ENCODE measurements at regions not wholly inside any gene's neighbourhood (a gene's known extent, or its start where the extent isn't known, plus 50 kb on each side); places are given as distances from the start of the nearest gene placed in this dataset.
"Not testable (repeated sequence)": the region's sequence is repeated elsewhere in the genome, so short reads cannot be mapped to it uniquely, and the experiment has no call there.

- in situ Hi-C loops (cut with MboI; ENCODE audit: low pct_unique_long_range_greater_than_20kb, low sequenced_read_pairs), result no loop called here
- no peak for DNase-seq
These were observed 170.5 kb downstream of the CDC14C start for GRCh38 chr7:49094866-49095265.

- no peak for DNase-seq
- in situ Hi-C loops (cut with MboI; ENCODE audit: low pct_unique_long_range_greater_than_20kb, low sequenced_read_pairs), result no loop called here
These were observed 175.4 kb downstream of the CDC14C start for GRCh38 chr7:49099587-49100326.

DNA sequence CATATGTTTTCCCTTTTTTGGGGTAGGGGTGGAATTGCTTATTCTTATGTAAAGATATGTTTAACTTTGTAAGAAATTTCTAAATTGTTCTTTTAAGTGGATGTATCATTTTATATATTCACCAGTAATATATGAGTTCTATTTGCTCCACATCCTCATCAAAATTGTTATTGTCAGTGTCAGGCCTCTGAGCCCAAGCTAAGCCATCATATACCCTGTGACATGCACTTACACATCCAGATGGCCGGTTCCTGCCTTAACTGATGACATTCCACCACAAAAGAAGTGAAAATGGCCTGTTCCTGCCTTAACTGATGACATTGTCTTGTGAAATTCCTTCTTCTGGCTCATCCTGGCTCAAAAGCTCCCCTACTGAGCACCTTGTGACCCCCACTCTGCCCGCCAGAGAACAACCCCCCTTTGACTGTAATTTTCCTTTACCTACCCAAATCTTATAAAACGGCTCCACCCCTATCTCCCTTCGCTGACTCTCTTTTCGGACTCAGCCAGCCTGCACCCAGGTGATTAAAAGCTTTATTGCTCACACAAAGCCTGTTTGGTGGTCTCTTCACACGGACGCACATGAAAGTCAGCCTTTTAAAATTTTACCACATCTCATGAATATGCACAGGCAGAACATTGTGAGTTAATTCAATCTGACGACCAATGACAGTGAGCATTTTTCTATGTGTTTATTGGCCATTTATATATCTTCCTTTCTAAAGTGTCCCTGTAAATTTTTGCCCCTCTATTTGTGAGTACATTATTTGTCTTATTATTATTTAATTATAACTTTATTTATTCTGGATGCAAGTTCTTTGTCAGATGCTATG is 176.8 kb downstream of the CDC14C start:
- DNase-seq; in situ Hi-C loops (cut with MboI; ENCODE audit: low pct_unique_long_range_greater_than_20kb, low sequenced_read_pairs): not testable (repeated sequence)

GRCh38 chr7:49102411-49102810 is 178.1 kb downstream of the CDC14C start:
- no peak for DNase-seq
- in situ Hi-C loops (cut with MboI; ENCODE audit: low pct_unique_long_range_greater_than_20kb, low sequenced_read_pairs), result no loop called here

- in situ Hi-C loops (cut with MboI; ENCODE audit: low pct_unique_long_range_greater_than_20kb, low sequenced_read_pairs), result no loop called here
- DNase-seq, result no peak
These were observed 187.4 kb downstream of the CDC14C start for GRCh38 chr7:49111706-49112105.

GRCh38 chr7:49112222-49112621 is 187.9 kb downstream of the CDC14C start:
- DNase-seq, result no peak
- in situ Hi-C loops (cut with MboI; ENCODE audit: low pct_unique_long_range_greater_than_20kb, low sequenced_read_pairs), result no loop called here

DNA sequence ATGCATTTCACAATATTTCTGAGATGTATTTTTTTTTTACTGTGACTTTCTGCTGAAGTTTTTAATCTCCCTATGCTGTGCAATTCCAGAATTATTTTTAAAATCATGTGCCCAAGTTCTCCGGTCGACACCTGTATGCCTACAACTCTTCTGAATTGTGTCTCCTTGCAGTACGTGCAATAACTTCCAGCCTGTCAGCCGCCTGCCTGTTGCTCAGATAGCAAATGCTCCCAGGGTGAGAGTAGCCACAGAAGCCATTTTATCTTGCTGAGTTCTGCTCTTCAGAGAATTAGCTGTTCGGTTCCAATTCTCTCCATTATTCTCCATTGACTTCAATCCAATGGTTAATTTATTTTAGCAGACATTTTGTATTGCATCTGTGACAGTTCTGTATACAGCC is 188.3 kb downstream of the CDC14C start:
- in situ Hi-C loops (cut with MboI; ENCODE audit: low pct_unique_long_range_greater_than_20kb, low sequenced_read_pairs), result no loop called here
- DNase-seq, result no peak

DNA sequence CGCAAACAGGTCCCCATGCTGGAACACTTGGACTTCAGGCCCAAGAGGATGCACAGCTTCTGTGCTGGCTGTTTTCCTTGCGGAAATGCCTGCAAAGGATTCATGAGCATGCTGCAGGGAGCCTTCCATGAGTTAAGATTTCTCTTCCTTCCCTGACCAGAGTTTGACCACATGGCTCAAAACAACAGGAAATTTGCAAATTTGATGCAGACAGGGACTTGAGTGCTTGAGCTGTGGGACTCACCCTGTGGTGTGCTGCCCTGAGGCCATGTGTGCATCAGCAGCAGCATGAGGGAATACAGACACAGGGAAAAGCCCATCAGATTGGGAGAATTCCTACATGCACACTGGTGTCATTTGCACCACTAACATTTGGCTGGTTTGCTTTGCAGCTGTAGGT is 195.4 kb downstream of the CDC14C start:
- DNase-seq, result no peak
- in situ Hi-C loops (cut with MboI; ENCODE audit: low pct_unique_long_range_greater_than_20kb, low sequenced_read_pairs), result no loop called here

- in situ Hi-C loops (cut with MboI; ENCODE audit: low pct_unique_long_range_greater_than_20kb, low sequenced_read_pairs), result no loop called here
- DNase-seq, result no peak
These were observed 200.9 kb downstream of the CDC14C start for GRCh38 chr7:49125246-49125645.

DNA sequence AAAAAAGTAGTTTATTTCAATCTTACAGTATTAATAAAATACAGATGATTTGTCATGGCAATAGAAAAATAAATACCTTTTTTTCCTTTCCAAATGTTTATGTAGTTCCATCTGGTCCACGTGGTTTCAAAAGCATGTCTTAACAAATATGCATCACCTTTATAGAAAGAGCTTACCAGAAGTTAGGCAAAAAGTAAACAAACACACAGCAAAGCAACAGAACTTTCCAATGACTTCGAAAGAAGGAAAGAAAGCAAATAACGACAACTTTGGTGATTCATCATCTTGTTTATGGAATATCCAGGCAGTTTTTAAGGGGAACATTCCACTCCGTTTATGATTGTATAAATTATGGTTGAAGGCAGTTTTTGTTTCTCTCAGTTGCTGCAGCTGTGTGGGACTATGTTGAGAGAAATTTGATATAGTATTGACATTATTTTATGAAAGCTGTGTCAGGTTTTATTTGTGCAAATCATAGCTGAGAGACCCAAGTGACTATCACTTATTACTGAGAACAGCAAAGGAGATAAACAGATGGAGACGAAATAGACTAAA is 203.1 kb downstream of the CDC14C start:
- in situ Hi-C loops (cut with MboI; ENCODE audit: low pct_unique_long_range_greater_than_20kb, low sequenced_read_pairs), result no loop called here
- DNase-seq, result no peak

- DNase-seq, result no peak
- in situ Hi-C loops (cut with MboI; ENCODE audit: low pct_unique_long_range_greater_than_20kb, low sequenced_read_pairs), result no loop called here
These were observed 213.6 kb downstream of the CDC14C start for GRCh38 chr7:49137978-49138377.

DNA sequence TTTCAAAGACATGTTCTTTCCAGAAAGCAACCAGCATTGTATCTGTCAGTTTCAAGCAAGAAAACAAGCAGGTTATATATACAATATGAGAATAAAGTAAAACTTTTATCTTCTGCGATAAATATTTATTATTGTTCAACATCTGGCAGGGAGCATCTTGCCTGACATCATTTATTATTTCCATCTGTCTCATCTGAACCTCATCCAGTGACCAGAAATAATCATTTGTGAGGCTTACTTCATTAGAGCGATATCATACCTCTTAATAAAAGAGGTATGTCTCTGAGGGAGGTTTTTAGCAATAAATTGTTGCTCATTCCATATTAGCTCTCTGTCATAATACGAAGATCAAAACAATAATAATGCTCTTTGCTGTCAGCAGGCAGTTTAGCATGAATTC is 226.1 kb downstream of the CDC14C start:
- in situ Hi-C loops (cut with MboI; ENCODE audit: low pct_unique_long_range_greater_than_20kb, low sequenced_read_pairs), result no loop called here

GRCh38 chr7:49151146-49151545 is 226.8 kb downstream of the CDC14C start:
- in situ Hi-C loops (cut with MboI; ENCODE audit: low pct_unique_long_range_greater_than_20kb, low sequenced_read_pairs), result no loop called here
- DNase-seq, result no peak

More for the DNA sequence above, 226.1 kb downstream of the CDC14C start:
- DNase-seq, result no peak

- in situ Hi-C loops (cut with MboI; ENCODE audit: low pct_unique_long_range_greater_than_20kb, low sequenced_read_pairs), result no loop called here
- DNase-seq, result no peak
These were observed 234.0 kb downstream of the CDC14C start for GRCh38 chr7:49158321-49158720.

- in situ Hi-C loops (cut with MboI; ENCODE audit: low pct_unique_long_range_greater_than_20kb, low sequenced_read_pairs), result no loop called here
- no peak for DNase-seq
These were observed 235.2 kb downstream of the CDC14C start for GRCh38 chr7:49159536-49159935.

- in situ Hi-C loops (cut with MboI; ENCODE audit: low pct_unique_long_range_greater_than_20kb, low sequenced_read_pairs), result no loop called here
- peak; percentile 6 for DNase-seq
These were observed 242.1 kb downstream of the CDC14C start for GRCh38 chr7:49166441-49166840.

DNA sequence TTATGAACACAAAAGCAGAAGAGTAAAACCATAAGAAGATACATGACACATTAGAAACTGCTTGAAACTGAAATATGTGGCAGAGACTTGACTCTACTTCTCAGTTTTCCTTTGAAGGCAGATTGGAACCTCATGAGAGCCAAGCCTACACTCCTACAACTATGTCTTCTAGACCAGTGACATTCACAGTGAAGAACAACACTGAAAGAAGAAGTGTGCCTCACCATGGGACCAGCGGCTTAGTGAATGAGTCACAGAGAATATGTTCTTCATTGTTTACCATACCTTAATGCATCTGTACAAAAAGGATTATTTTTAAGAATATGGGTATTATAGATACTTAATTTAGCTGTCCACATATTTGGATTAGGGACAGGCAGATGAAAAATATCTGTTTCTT is 248.3 kb downstream of the CDC14C start:
- in situ Hi-C loops (cut with MboI; ENCODE audit: low pct_unique_long_range_greater_than_20kb, low sequenced_read_pairs), result no loop called here
- no peak for DNase-seq

DNA sequence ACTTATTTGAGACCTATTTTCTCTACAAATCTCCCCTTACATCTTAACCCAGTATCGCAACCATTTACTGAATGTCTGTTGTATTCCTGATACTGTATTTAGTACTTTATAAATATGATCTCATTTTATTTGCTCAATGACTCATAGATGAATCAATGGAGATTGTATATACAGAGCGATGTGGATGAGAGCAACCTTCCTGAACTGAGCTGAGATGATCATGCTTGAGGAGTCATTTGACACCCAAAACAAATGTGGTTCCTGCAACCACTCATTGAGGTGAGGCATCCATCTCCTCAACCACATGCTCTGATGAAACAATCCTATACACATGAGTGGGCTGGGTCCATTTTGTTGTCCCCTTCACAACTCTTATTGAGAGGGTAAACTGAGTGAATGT is 250.0 kb downstream of the CDC14C start:
- in situ Hi-C loops (cut with MboI; ENCODE audit: low pct_unique_long_range_greater_than_20kb, low sequenced_read_pairs), result no loop called here
- no peak for DNase-seq

DNA sequence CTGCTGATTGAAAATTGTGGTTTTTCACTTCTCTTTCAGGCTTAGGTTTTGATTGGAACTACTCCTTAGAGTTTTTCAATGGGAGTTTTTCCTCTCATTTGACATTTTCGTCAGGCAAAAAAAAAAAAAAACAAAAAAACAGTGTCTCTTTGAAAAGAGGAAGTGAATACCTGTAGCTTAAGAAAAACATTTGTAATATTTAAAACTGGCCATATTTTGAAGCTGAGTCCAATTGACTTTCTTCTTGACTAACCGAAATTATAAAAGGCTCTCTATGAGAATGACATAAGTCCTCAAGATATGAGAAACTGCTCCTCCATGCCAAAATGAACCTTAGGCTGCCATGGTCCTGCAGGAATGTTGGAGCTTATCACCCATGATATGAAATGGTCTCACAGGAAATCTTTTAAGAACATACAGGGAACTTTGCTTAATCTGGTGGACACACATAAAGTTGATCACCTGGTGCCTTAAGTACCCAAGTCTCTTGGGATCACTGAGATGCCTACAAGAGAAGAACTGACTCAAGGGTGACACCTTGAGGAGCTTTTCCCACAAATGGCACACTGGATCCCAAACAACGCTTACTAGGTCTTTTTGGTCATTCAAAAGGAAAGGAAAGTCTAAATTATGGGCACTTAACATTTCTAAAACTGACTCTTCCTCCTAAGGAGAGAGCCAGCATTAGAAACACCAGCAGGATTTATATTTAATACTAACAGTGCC is 263.4 kb downstream of the CDC14C start:
- DNase-seq, result peak; percentile 9
- in situ Hi-C loops (cut with MboI; ENCODE audit: low pct_unique_long_range_greater_than_20kb, low sequenced_read_pairs), result no loop called here
